H1 (cell line): ENCODE measurements at regions not wholly inside any gene's neighbourhood (a gene's known extent, or its start where the extent isn't known, plus 50 kb on each side); places are given as distances from the start of the nearest gene placed in this dataset.

ENCODE experiments used
- CTCF ChIA-PET: fragments of 300-600 bp; sonication (Branson Sonifier 250); formaldehyde crosslinking; loops from one replicate; lab custom pipeline; 2021; ENCODE audit not compliant: partially characterized antibody; lab: Charles Lee
- POLR2A ChIA-PET: fragments of 300-600 bp; sonication (Branson Sonifier 250); formaldehyde crosslinking; loops from one replicate; lab custom pipeline; 2021; ENCODE audit warnings: inconsistent platforms; ENCODE audit not compliant: partially characterized antibody; lab: Charles Lee
- DNase-seq, 2 experiments: peaks; one replicate each; pipeline versions ENCODE4 v3.0.0 to v3.0.0-alpha.2; 2010 to 2022; ENCODE audit warnings: low spot score in 2 of 2, low read depth in 1 of 2, mixed read lengths in 1 of 2
- FAIRE-seq: peaks from 2 replicates; lab custom pipeline; 2011; peaks lifted over from hg19 to GRCh38; lab: Jason Lieb, UNC
- H2AFZ ChIP-seq: 2 replicates; pipeline ENCODE4 v1.8.1; 2012; ENCODE audit warnings: low read length, inconsistent platforms
- H2AK5ac ChIP-seq: 2 replicates; pipeline ENCODE4 v1.6.1; 2013; ENCODE audit warnings: low read depth, low read length
- H2BK120ac ChIP-seq: replicated peaks from 2 replicates; pipeline ENCODE3; 2013; ENCODE audit warnings: low read depth, low read length, inconsistent platforms
- H2BK12ac ChIP-seq: 2 replicates; pipeline ENCODE4 v1.6.1; 2013; ENCODE audit warnings: low read depth, low read length
- H2BK15ac ChIP-seq: 2 replicates; pipeline ENCODE4 v1.6.1; 2013; ENCODE audit warnings: low read length
- H2BK20ac ChIP-seq: 2 replicates; pipeline ENCODE4 v1.6.1; 2013; ENCODE audit warnings: low read length
- H2BK5ac ChIP-seq: 2 replicates; pipeline ENCODE4 v1.6.1; 2013; ENCODE audit warnings: low read depth, low read length
- H3K14ac ChIP-seq: 2 replicates; pipeline ENCODE4 v1.6.1; 2013; ENCODE audit warnings: inconsistent platforms; ENCODE audit not compliant: insufficient read length
- H3K18ac ChIP-seq: 2 replicates; pipeline ENCODE4 v1.6.1; 2013; ENCODE audit warnings: low read length; ENCODE audit errors: extremely low read depth
- H3K23ac ChIP-seq: 2 replicates; pipeline ENCODE4 v1.6.1; 2013; ENCODE audit warnings: inconsistent platforms; ENCODE audit not compliant: insufficient read length
- H3K23me2 ChIP-seq: 2 replicates; pipeline ENCODE4 v1.6.1; 2013; ENCODE audit warnings: low read depth, low read length
- H3K27ac ChIP-seq: 2 replicates; pipeline ENCODE4 v1.6.1; 2011; ENCODE audit warnings: low read depth, low read length, inconsistent platforms
- H3K27me3 ChIP-seq, 4 experiments: replicated peaks in 1 of 4; 1 replicate in 1 of 4; 2 replicates in 3 of 4; pipeline versions ENCODE4 v1.6.1 to v1.8.1; 2011 to 2013; ENCODE audit warnings: low read length in 3 of 4, mild to moderate bottlenecking in 3 of 4, inconsistent platforms in 2 of 4, mixed read lengths in 2 of 4, moderate library complexity in 1 of 4; ENCODE audit not compliant: control insufficient read depth in 3 of 4, insufficient read depth in 3 of 4; ENCODE audit errors: extremely low read depth in 1 of 4
- H3K36me3 ChIP-seq, 4 experiments: 2 replicates each; pipeline versions ENCODE4 v1.6.1 to v1.8.1; 2011 to 2013; ENCODE audit warnings: mild to moderate bottlenecking in 4 of 4, low read length in 3 of 4, moderate library complexity in 2 of 4, control low read depth in 1 of 4, inconsistent platforms in 1 of 4; ENCODE audit not compliant: insufficient read depth in 4 of 4, control insufficient read depth in 2 of 4
- H3K4ac ChIP-seq: replicated peaks from 2 replicates; pipeline ENCODE3; 2013; ENCODE audit warnings: low read length, low read depth, mixed read lengths, inconsistent platforms; ENCODE audit not compliant: insufficient read length
- H3K4me1 ChIP-seq, 4 experiments: replicated peaks in 1 of 4; 1 replicate in 1 of 4; 2 replicates in 3 of 4; pipeline versions ENCODE4 v1.6.1 to v1.8.1; 2011 to 2013; ENCODE audit warnings: low read length in 3 of 4, inconsistent platforms in 2 of 4, mixed read lengths in 1 of 4; ENCODE audit not compliant: insufficient read depth in 4 of 4, control insufficient read depth in 3 of 4
- H3K4me2 ChIP-seq, 2 experiments: 2 replicates each; pipeline versions ENCODE4 v1.6.1 to v1.8.1; 2011 to 2013; ENCODE audit warnings: low read depth in 2 of 2, low read length in 2 of 2, control low read depth in 1 of 2, inconsistent platforms in 1 of 2, mild to moderate bottlenecking in 1 of 2; ENCODE audit not compliant: insufficient read depth in 1 of 2
- H3K4me3 ChIP-seq, 4 experiments: fragments of 200-600, 300-600 bp in 1 of 4; sonication (generic), shearing (Covaris generic), sonication (Bioruptor Twin) in 1 of 4; 2 replicates each; pipeline versions ENCODE4 v1.5.1 to v1.8.1; 2011 to 2016; ENCODE audit warnings: low read length in 4 of 4, low read depth in 3 of 4, control low read depth in 2 of 4, inconsistent platforms in 2 of 4, mild to moderate bottlenecking in 2 of 4, mixed read lengths in 1 of 4, moderate library complexity in 1 of 4; ENCODE audit not compliant: insufficient read depth in 2 of 4; ENCODE audit errors: extremely low read depth in 1 of 4
- H3K56ac ChIP-seq: replicated peaks from 2 replicates; pipeline ENCODE3; 2013; ENCODE audit warnings: low read depth, mild to moderate bottlenecking, mixed read lengths, low read length, inconsistent platforms; ENCODE audit not compliant: insufficient read length
- H3K79me1 ChIP-seq: 2 replicates; pipeline ENCODE4 v1.6.1; 2013; ENCODE audit warnings: low read depth, low read length, control low read depth
- H3K79me2 ChIP-seq, 2 experiments: 2 replicates each; pipeline versions ENCODE4 v1.6.1 to v1.8.1; 2012 to 2013; ENCODE audit warnings: low read length in 2 of 2, mild to moderate bottlenecking in 2 of 2, inconsistent platforms in 1 of 2; ENCODE audit not compliant: insufficient read depth in 2 of 2, control insufficient read depth in 1 of 2
- H3K9ac ChIP-seq, 4 experiments: replicated peaks in 1 of 4; 1 replicate in 1 of 4; 2 replicates in 3 of 4; pipeline versions ENCODE4 v1.6.1 to v1.8.1; 2011 to 2013; ENCODE audit warnings: low read depth in 3 of 4, low read length in 3 of 4, control low read depth in 2 of 4, mild to moderate bottlenecking in 2 of 4, moderate library complexity in 2 of 4, inconsistent platforms in 1 of 4; ENCODE audit errors: extremely low read depth in 1 of 4
- H3K9me3 ChIP-seq, 2 experiments: 2 replicates each; pipeline versions ENCODE4 v1.6.1 to v1.8.1; 2012 to 2013; ENCODE audit warnings: mild to moderate bottlenecking in 2 of 2, moderate library complexity in 2 of 2, control low read depth in 1 of 2, inconsistent platforms in 1 of 2, low read depth in 1 of 2, low read length in 1 of 2, mixed read lengths in 1 of 2; ENCODE audit not compliant: insufficient read depth in 2 of 2
- H4K20me1 ChIP-seq, 2 experiments: replicated peaks in 1 of 2; 2 replicates each; pipeline versions ENCODE3 to v1.8.1; 2011 to 2013; ENCODE audit warnings: inconsistent platforms in 2 of 2, low read length in 2 of 2, mild to moderate bottlenecking in 1 of 2; ENCODE audit not compliant: insufficient read depth in 2 of 2, control insufficient read depth in 1 of 2
- H4K5ac ChIP-seq: 2 replicates; pipeline ENCODE4 v1.6.1; 2013; ENCODE audit warnings: low read length, low read depth, mixed read lengths, inconsistent platforms; ENCODE audit not compliant: insufficient read length
- H4K8ac ChIP-seq: 2 replicates; pipeline ENCODE4 v1.8.0; 2013; ENCODE audit warnings: mild to moderate bottlenecking, moderate library complexity, low read length, inconsistent platforms; ENCODE audit not compliant: insufficient read depth; ENCODE audit errors: extremely low read depth
- H4K91ac ChIP-seq: replicated peaks from 2 replicates; pipeline ENCODE3; 2013; ENCODE audit warnings: low read length, mixed read lengths, inconsistent platforms; ENCODE audit not compliant: insufficient read length
- CREB1 ChIP-seq: IDR thresholded peaks from 2 replicates; pipeline ENCODE4 v1.6.1; 2012; ENCODE audit warnings: inconsistent platforms
- HDAC2 ChIP-seq, 2 experiments: fragments of 300-600 bp in 1 of 2; sonication (generic) in 1 of 2; IDR thresholded peaks; 2 replicates each; pipeline ENCODE4 v1.6.1; 2011 to 2012; ENCODE audit warnings: low read depth in 2 of 2, low read length in 2 of 2, mild to moderate bottlenecking in 2 of 2, moderate library complexity in 2 of 2, borderline replicate concordance in 1 of 2, inconsistent platforms in 1 of 2
- PHF8 ChIP-seq: fragments of 200-600 bp; sonication (generic); conservative IDR thresholded peaks from 2 replicates; pipeline ENCODE4 v1.7.1; 2012; ENCODE audit warnings: low read depth, mild to moderate bottlenecking, inconsistent platforms, low read length, moderate library complexity
- POLR2AphosphoS5 ChIP-seq: IDR thresholded peaks from 2 replicates; pipeline ENCODE4 v1.6.1; 2011; ENCODE audit warnings: low read depth, low read length
- RAD21 ChIP-seq, 2 experiments: IDR thresholded peaks in 1 of 2; conservative IDR thresholded peaks in 1 of 2; 2 replicates each; pipeline ENCODE4 v1.6.1; 2011; ENCODE audit warnings: low read depth in 2 of 2, low read length in 2 of 2, improper control_type of control experiment in 1 of 2, inconsistent platforms in 1 of 2, mild to moderate bottlenecking in 1 of 2, moderate library complexity in 1 of 2
- SP1 ChIP-seq: IDR thresholded peaks from 2 replicates; pipeline ENCODE4 v1.6.1; 2011; ENCODE audit warnings: low read depth, low read length
- SUZ12 ChIP-seq: fragments of 200-600 bp; sonication (generic); IDR thresholded peaks from 2 replicates; pipeline ENCODE4 v1.6.1; 2012; ENCODE audit warnings: mild to moderate bottlenecking, inconsistent platforms, low read length, moderate library complexity, mixed read lengths
- WGBS, 2 experiments: shearing (Covaris generic) in 1 of 2; methylation state at CpG; one replicate each; pipeline versions ENCODE4 v1.1.6 to v1.1.7; 2013 to 2015; ENCODE audit warnings: low lambda C conversion rate in 2 of 2, mixed read lengths in 2 of 2, inconsistent platforms in 1 of 2, low coverage in 1 of 2, missing lambda C conversion rate in 1 of 2; ENCODE audit not compliant: insufficient replicate concordance in 2 of 2, insufficient coverage in 1 of 2, insufficient read length in 1 of 2; ENCODE audit errors: extremely low coverage in 1 of 2, missing lambda C conversion rate in 1 of 2; 5-methylcytosine and 5-hydroxymethylcytosine counted together

DNA sequence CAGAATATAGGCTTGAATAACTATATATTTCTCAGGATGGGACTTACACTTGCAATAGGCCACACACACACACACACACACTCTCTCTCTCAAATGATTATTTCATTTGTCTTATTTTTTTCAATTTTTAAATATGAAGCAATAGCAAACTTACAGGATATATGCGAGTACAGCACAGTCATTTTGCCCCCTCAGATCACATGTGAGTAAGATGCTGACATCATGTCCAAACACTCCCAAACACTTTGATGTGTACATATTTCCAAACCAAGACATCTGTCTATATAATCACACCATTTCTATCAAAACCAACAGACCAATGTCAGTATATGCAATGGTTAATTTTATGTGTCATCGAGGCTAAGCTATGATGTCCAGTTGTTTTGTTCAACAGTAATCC, 1535.9 kb upstream of the FLRT2 start:
- 93% methylated on average over 2 of the region's 2 CpGs; no CpG with 5 or more reads in 1 of the 2 experiments for WGBS, 2 experiments
- no peak overlapping the region for H3K4me3 ChIP-seq
- H3K36me3 ChIP-seq: no peaks in the 10 kb centered on the region
- no peak overlapping the region for H3K4me2 ChIP-seq
- H3K27me3 ChIP-seq: no peaks in the 10 kb centered on the region
- H3K27ac ChIP-seq: no peak overlapping the region
- no peaks in the 10 kb centered on the region for H3K79me2 ChIP-seq
- no peaks in the 10 kb centered on the region for H3K23me2 ChIP-seq
- H3K14ac ChIP-seq: no peak overlapping the region
- FAIRE-seq (no peak), DNase-seq (no peak)
- ChIA-PET POLR2A (no interaction called here), CTCF (no interaction called here)
- H2AFZ ChIP-seq: no peak overlapping the region
- no peak overlapping the region for H2BK15ac ChIP-seq
- H3K4me1 ChIP-seq: no peaks in the 10 kb centered on the region
- H4K91ac ChIP-seq: no peak overlapping the region
- H4K5ac ChIP-seq: no peak overlapping the region
- no peak overlapping the region for H2BK120ac ChIP-seq
- H3K9me3 ChIP-seq: no peaks in the 10 kb centered on the region
- no peak overlapping the region for H3K4ac ChIP-seq
- no peak overlapping the region for H2BK20ac ChIP-seq
- H3K18ac ChIP-seq: no peak overlapping the region
- no peak overlapping the region for H3K9ac ChIP-seq
- H3K79me1 ChIP-seq: no peaks in the 10 kb centered on the region
- H4K8ac ChIP-seq: no peak overlapping the region
- H3K56ac ChIP-seq: no peak overlapping the region
- no peak overlapping the region for H2BK5ac ChIP-seq
- no peak overlapping the region for H2BK12ac ChIP-seq
- H3K23ac ChIP-seq: no peak overlapping the region
- no peak overlapping the region for H2AK5ac ChIP-seq
- no peak for TF ChIP-seq POLR2AphosphoS5
- no peak for TF ChIP-seq SP1
- no peak for TF ChIP-seq HDAC2 (IDR thresholded peaks at IDR 0.05; ENCODE audit: borderline replicate concordance in 1 of 2, low read depth in 2 of 2, low read length in 2 of 2)
- TF ChIP-seq CREB1: no peak
- no peak for TF ChIP-seq SUZ12
- TF ChIP-seq RAD21 (IDR thresholded peaks at IDR 0.05 in 1 of 2, conservative IDR thresholded peaks at IDR 0.05 in 1 of 2; ENCODE audit: low read depth in 2 of 2, low read length in 2 of 2): no peak
- TF ChIP-seq PHF8: no peak
- H4K20me1 ChIP-seq: no peaks in the 10 kb centered on the region
